Parathyroid adenoma (tissue), 2 donors: ENCODE measurements at regions not wholly inside any gene's neighbourhood (a gene's known extent, or its start where the extent isn't known, plus 50 kb on each side); places are given as distances from the start of the nearest gene placed in this dataset.
"Not testable (repeated sequence)": the region's sequence is repeated elsewhere in the genome, so short reads cannot be mapped to it uniquely, and the experiment has no call there.

ENCODE experiments used
- H2AFZ ChIP-seq: fragments of 300-600 bp; sonication (generic); one replicate; pipeline ENCODE4 v1.7.0; 2017; ENCODE audit warnings: antibody characterized with exemption, mild to moderate bottlenecking
- H3K27ac ChIP-seq: fragments of 300-600 bp; sonication (generic); one replicate; pipeline ENCODE4 v1.7.0; 2017
- H3K27me3 ChIP-seq: fragments of 300-600 bp; sonication (generic); one replicate; pipeline ENCODE4 v1.7.0; 2017; ENCODE audit warnings: low read length; ENCODE audit not compliant: control insufficient read depth, insufficient read depth
- H3K36me3 ChIP-seq: fragments of 300-600 bp; sonication (generic); one replicate; pipeline ENCODE4 v1.7.0; 2017; ENCODE audit warnings: low read length; ENCODE audit not compliant: control insufficient read depth, insufficient read depth
- H3K4me1 ChIP-seq: fragments of 300-600 bp; sonication (generic); one replicate; pipeline ENCODE4 v1.7.0; 2017; ENCODE audit warnings: control low read depth
- H3K4me2 ChIP-seq: fragments of 300-600 bp; sonication (generic); one replicate; pipeline ENCODE4 v1.7.0; 2017; ENCODE audit warnings: low read length
- H3K4me3 ChIP-seq: fragments of 300-600 bp; sonication (generic); one replicate; pipeline ENCODE4 v1.7.0; 2017; ENCODE audit warnings: low read depth, low read length
- H3K79me2 ChIP-seq: fragments of 300-600 bp; sonication (generic); one replicate; pipeline ENCODE4 v1.7.0; 2017; ENCODE audit warnings: control low read depth
- H3K9ac ChIP-seq: fragments of 300-600 bp; sonication (generic); one replicate; pipeline ENCODE4 v1.7.0; 2017; ENCODE audit warnings: mild to moderate bottlenecking
- H3K9me3 ChIP-seq: fragments of 300-600 bp; sonication (generic); one replicate; pipeline ENCODE4 v1.7.0; 2017; ENCODE audit warnings: low read length; ENCODE audit not compliant: control insufficient read depth
- CTCF ChIP-seq: fragments of 300-600 bp; sonication (generic); IDR thresholded peaks from one replicate; pipeline ENCODE4 v1.7.0; 2017; ENCODE audit warnings: antibody characterized with exemption, mild to moderate bottlenecking
- donor health status: primary hyperparathyroidism.

- H2AFZ ChIP-seq = no peak overlapping the region
- H3K4me1 ChIP-seq = no peaks in the 10 kb centered on the region
- H3K4me3 ChIP-seq = no peak overlapping the region
- no peak for TF ChIP-seq CTCF
- no peaks in the 10 kb centered on the region for H3K27me3 ChIP-seq
- H3K27ac ChIP-seq = no peak overlapping the region
- H3K79me2 ChIP-seq = no peaks in the 10 kb centered on the region
- H3K9me3 ChIP-seq = no peaks in the 10 kb centered on the region
- H3K36me3 ChIP-seq = no peaks in the 10 kb centered on the region
- no peak overlapping the region for H3K9ac ChIP-seq
- H3K4me2 ChIP-seq = no peak overlapping the region
These were observed 273.6 kb downstream of the FBXO8 start for GRCh38 chr4:174009686-174010451.

- TF ChIP-seq CTCF = no peak
- no peaks in the 10 kb centered on the region for H3K9me3 ChIP-seq
- H3K36me3 ChIP-seq = no peaks in the 10 kb centered on the region
- H2AFZ ChIP-seq = no peak overlapping the region
- no peak overlapping the region for H3K4me3 ChIP-seq
- H3K79me2 ChIP-seq = no peaks in the 10 kb centered on the region
- H3K4me1 ChIP-seq = no peaks in the 10 kb centered on the region
- H3K27me3 ChIP-seq = peaks cover 4% of the 10 kb centered on the region
- no peak overlapping the region for H3K27ac ChIP-seq
- no peak overlapping the region for H3K4me2 ChIP-seq
- H3K9ac ChIP-seq = no peak overlapping the region
These were observed 278.0 kb downstream of the FBXO8 start for GRCh38 chr4:174005422-174005821.

GRCh38 chr4:173998471-173999144, 284.9 kb downstream of the FBXO8 start:
- Histone ChIP-seq H3K4me3 (no peak overlapping the region), H3K9ac (no peak overlapping the region), H2AFZ (no peak overlapping the region), H3K27me3 (peaks cover 4% of the 10 kb centered on the region), H3K4me1 (no peaks in the 10 kb centered on the region), H3K36me3 (no peaks in the 10 kb centered on the region), H3K9me3 (no peaks in the 10 kb centered on the region), H3K4me2 (no peak overlapping the region), H3K79me2 (no peaks in the 10 kb centered on the region), H3K27ac (no peak overlapping the region)
- TF ChIP-seq CTCF = no peak

- H3K4me1 ChIP-seq, H3K27ac ChIP-seq, H3K79me2 ChIP-seq, H3K9ac ChIP-seq, H3K4me2 ChIP-seq, H3K27me3 ChIP-seq, H3K36me3 ChIP-seq, H2AFZ ChIP-seq, H3K9me3 ChIP-seq, H3K4me3 ChIP-seq: not testable (repeated sequence)
These were observed 287.7 kb downstream of the FBXO8 start for GRCh38 chr4:173995779-173996178.

- no peak overlapping the region for H2AFZ ChIP-seq
- H3K4me2 ChIP-seq = no peak overlapping the region
- H3K36me3 ChIP-seq = no peaks in the 10 kb centered on the region
- TF ChIP-seq CTCF = no peak
- H3K9ac ChIP-seq = no peak overlapping the region
- H3K27me3 ChIP-seq = no peaks in the 10 kb centered on the region
- H3K27ac ChIP-seq = no peak overlapping the region
- H3K4me1 ChIP-seq = no peaks in the 10 kb centered on the region
- no peak overlapping the region for H3K4me3 ChIP-seq
- H3K79me2 ChIP-seq = no peaks in the 10 kb centered on the region
- H3K9me3 ChIP-seq = no peaks in the 10 kb centered on the region
These were observed 291.7 kb downstream of the FBXO8 start for GRCh38 chr4:173991814-173992213.
